B cell (primary cell): ENCODE measurements at regions not wholly inside any gene's neighbourhood (a gene's known extent, or its start where the extent isn't known, plus 50 kb on each side); places are given as distances from the start of the nearest gene placed in this dataset.
"Not testable (repeated sequence)": the region's sequence is repeated elsewhere in the genome, so short reads cannot be mapped to it uniquely, and the experiment has no call there.

Source experiments
- ATAC-seq: fragments of 200-7000 bp; cut with Tn5 transposase; one replicate; pipeline ENCODE4 v1.10.0; 2021; ENCODE audit warnings: low read depth, mild to moderate bottlenecking, moderate number of reproducible peaks, moderate library complexity
- CTCF ChIA-PET: fragments of 350-600 bp; sonication (Branson Sonifier 250); formaldehyde crosslinking; loops from one replicate; lab custom pipeline; 2021; ENCODE audit warnings: antibody characterized with exemption, inconsistent platforms; lab: Charles Lee
- POLR2A ChIA-PET: fragments of 350-600 bp; sonication (Branson Sonifier 250); formaldehyde crosslinking; loops from one replicate; lab custom pipeline; 2021; ENCODE audit warnings: antibody characterized with exemption; lab: Charles Lee
- DNase-seq: peaks from one replicate; pipeline ENCODE4 v3.0.0; 2013
- H2AFZ ChIP-seq: 2 replicates; pipeline ENCODE4 v1.6.1; 2012; ENCODE audit warnings: mild to moderate bottlenecking, low read depth, low read length; ENCODE audit not compliant: insufficient read depth, poor library complexity, severe bottlenecking
- H3K27ac ChIP-seq, 2 donors: 1 replicate in 1 of 2; 2 replicates in 1 of 2; pipeline ENCODE4 v1.5.1; 2012 to 2013; ENCODE audit warnings: low read length in 2 of 2, mild to moderate bottlenecking in 2 of 2, moderate library complexity in 1 of 2
- H3K27me3 ChIP-seq, 4 experiments: fragments of 200-600 bp in 1 of 4; sonication (generic) in 1 of 4; replicated peaks in 1 of 4; 1 replicate in 2 of 4; 2 replicates in 2 of 4; pipeline versions ENCODE4 v1.6.1 to v1.7.0; 2013 to 2016; ENCODE audit warnings: low read length in 3 of 4, mild to moderate bottlenecking in 2 of 4, mixed read lengths in 1 of 4, moderate library complexity in 1 of 4; ENCODE audit not compliant: insufficient read depth in 4 of 4, control insufficient read depth in 3 of 4; ENCODE audit errors: control extremely low read depth in 1 of 4
- H3K36me3 ChIP-seq, 2 experiments: replicated peaks in 1 of 2; 1 replicate in 1 of 2; 2 replicates in 1 of 2; pipeline versions ENCODE4 v1.6.1 to v1.7.1; 2013; ENCODE audit warnings: low read length in 1 of 2; ENCODE audit not compliant: insufficient read depth in 2 of 2, control insufficient read depth in 1 of 2; ENCODE audit errors: control extremely low read depth in 1 of 2, extremely low read depth in 1 of 2
- H3K4me1 ChIP-seq, 2 donors: fragments of 200-600 bp in 1 of 2; sonication (generic) in 1 of 2; 1 replicate in 1 of 2; 2 replicates in 1 of 2; pipeline versions ENCODE4 v1.5.1 to v1.6.1; 2013 to 2017; ENCODE audit warnings: low read length in 2 of 2; ENCODE audit not compliant: control insufficient read depth in 2 of 2, insufficient read depth in 2 of 2
- H3K4me2 ChIP-seq: replicated peaks from 2 replicates; pipeline ENCODE3; 2012; ENCODE audit warnings: mild to moderate bottlenecking, low read depth, low read length; ENCODE audit not compliant: poor library complexity, severe bottlenecking
- H3K4me3 ChIP-seq, 5 experiments: fragments of 200-600 bp in 1 of 5; sonication (generic) in 1 of 5; 1 replicate in 3 of 5; 2 replicates in 2 of 5; pipeline versions ENCODE4 v1.5.1 to v1.7.0; 2011 to 2016; ENCODE audit warnings: low read length in 4 of 5, mild to moderate bottlenecking in 4 of 5, low read depth in 2 of 5, control low read depth in 1 of 5, moderate library complexity in 1 of 5; ENCODE audit not compliant: insufficient read depth in 1 of 5; ENCODE audit errors: control extremely low read depth in 1 of 5, extremely low read depth in 1 of 5
- H3K79me2 ChIP-seq: fragments of 200-600 bp; sonication (generic); one replicate; pipeline ENCODE4 v1.6.0; 2016; ENCODE audit warnings: low read length; ENCODE audit not compliant: control insufficient read depth, insufficient read depth
- H3K9ac ChIP-seq: fragments of 200-600 bp; sonication (generic); 2 replicates; pipeline ENCODE4 v1.6.1; 2017; ENCODE audit warnings: mild to moderate bottlenecking, low read length, moderate library complexity
- H3K9me3 ChIP-seq, 3 donors: one replicate each; pipeline versions ENCODE4 v1.6.1 to v1.7.1; 2013; ENCODE audit warnings: low read length in 2 of 3; ENCODE audit not compliant: control insufficient read depth in 2 of 3, insufficient read depth in 1 of 3; ENCODE audit errors: control extremely low read depth in 1 of 3
- H4K20me1 ChIP-seq: 2 replicates; pipeline ENCODE4 v1.6.0; 2012; ENCODE audit warnings: mild to moderate bottlenecking, low read length; ENCODE audit not compliant: insufficient read depth, control insufficient read depth, poor library complexity, severe bottlenecking
- H3K27ac Mint-ChIP-seq: one replicate; pipeline ENCODE4 v1.8.0; 2021; ENCODE audit warnings: mixed read lengths
- H3K27me3 Mint-ChIP-seq: one replicate; pipeline ENCODE4 v1.8.0; 2021; ENCODE audit warnings: mixed read lengths
- H3K4me1 Mint-ChIP-seq: one replicate; pipeline ENCODE4 v1.8.0; 2021; ENCODE audit warnings: mixed read lengths
- H3K4me3 Mint-ChIP-seq: one replicate; pipeline ENCODE4 v1.8.0; 2021; ENCODE audit warnings: mixed read lengths
- H3K9me3 Mint-ChIP-seq: one replicate; pipeline ENCODE4 v1.8.0; 2022; ENCODE audit warnings: mixed read lengths; ENCODE audit not compliant: insufficient read depth
- CTCF ChIP-seq: fragments of 200-600 bp; IDR thresholded peaks from one replicate; pipeline ENCODE4 v1.8.0; 2022; ENCODE audit warnings: antibody characterized with exemption, mild to moderate bottlenecking
- EZH2 ChIP-seq: IDR thresholded peaks from 2 replicates; pipeline ENCODE4 v1.6.1; 2012; ENCODE audit warnings: borderline replicate concordance, low read depth, mild to moderate bottlenecking, moderate library complexity, low read length; ENCODE audit not compliant: insufficient read depth, poor library complexity, severe bottlenecking
- WGBS: methylation state at CpG from one replicate; pipeline ENCODE4 v1.1.5; 2013; ENCODE audit warnings: missing lambda C conversion rate; ENCODE audit not compliant: insufficient coverage; 5-methylcytosine and 5-hydroxymethylcytosine counted together
- intact Hi-C: fragments of 100-400 bp; cut with micrococcal nuclease; formaldehyde crosslinking; loops from one replicate; pipeline ENCODE4 v1.10.0; 2022

GRCh38 chr5:111926026-111926425 is 169.0 kb upstream of the NREP start:
- Mint-ChIP-seq H3K27me3 (no peaks in the 10 kb centered on the region), H3K27ac (no peak overlapping the region), H3K9me3 (no peaks in the 10 kb centered on the region), H3K4me1 (no peaks in the 10 kb centered on the region), H3K4me3 (no peak overlapping the region)
- no peaks in the 10 kb centered on the region for H3K4me1 ChIP-seq
- H3K9ac ChIP-seq, result no peak overlapping the region
- TF ChIP-seq CTCF (no peak), EZH2 (no peak)
- intact Hi-C loops, result no loop called here
- H3K79me2 ChIP-seq, result no peaks in the 10 kb centered on the region
- ChIA-PET POLR2A (no interaction called here), CTCF (no interaction called here)
- H2AFZ ChIP-seq, result no peak overlapping the region
- H3K9me3 ChIP-seq, result no peaks in the 10 kb centered on the region
- no peak overlapping the region for H3K4me2 ChIP-seq
- H3K36me3 ChIP-seq, result no peaks in the 10 kb centered on the region
- H4K20me1 ChIP-seq, result no peaks in the 10 kb centered on the region
- DNase-seq (no peak), ATAC-seq (no peak)
- WGBS, result no CpG with 5 or more reads among the region's 3 CpGs
- no peak overlapping the region for H3K27ac ChIP-seq
- no peaks in the 10 kb centered on the region for H3K27me3 ChIP-seq
- H3K4me3 ChIP-seq, result no peak overlapping the region

DNA sequence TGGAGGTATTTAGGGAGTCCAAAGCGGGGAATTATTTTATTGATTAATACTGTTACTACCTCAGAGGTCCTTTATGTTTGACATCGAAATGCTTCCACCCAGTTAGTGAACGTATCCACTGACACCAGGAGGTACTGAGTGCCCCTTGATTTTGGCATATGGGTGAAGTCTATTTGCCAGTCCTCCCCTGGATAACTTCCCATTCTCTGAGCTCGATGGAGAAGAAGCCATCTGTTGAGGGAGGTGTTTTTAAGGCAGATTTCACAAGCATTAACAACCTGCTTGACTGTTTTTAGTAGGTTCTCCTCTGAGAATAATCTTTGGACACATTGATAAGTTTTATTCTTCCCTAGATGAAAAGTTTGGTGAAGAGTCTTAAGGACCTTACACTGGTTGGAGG is 165.3 kb upstream of the NREP start:
- POLR2A ChIA-PET, result no interaction called here
- Histone ChIP-seq H2AFZ (no peak overlapping the region), H3K4me2 (no peak overlapping the region), H3K79me2 (no peaks in the 10 kb centered on the region), H3K27me3 (no peaks in the 10 kb centered on the region), H3K9me3 (no peaks in the 10 kb centered on the region), H4K20me1 (no peaks in the 10 kb centered on the region), H3K4me1 (no peaks in the 10 kb centered on the region), H3K27ac (no peak overlapping the region), H3K36me3 (no peaks in the 10 kb centered on the region), H3K4me3 (no peak overlapping the region), H3K9ac (no peak overlapping the region)
- intact Hi-C loops, result no loop called here
- H3K4me1 Mint-ChIP-seq, result no peaks in the 10 kb centered on the region
- TF ChIP-seq CTCF (no peak), EZH2 (no peak)
- H3K27me3 Mint-ChIP-seq, result no peaks in the 10 kb centered on the region
- ATAC-seq (no peak), DNase-seq (no peak)
- WGBS, result no CpG with 5 or more reads among the region's 4 CpGs
- CTCF ChIA-PET, result no interaction called here
- H3K27ac Mint-ChIP-seq, result no peak overlapping the region
- peaks cover 2% of the 10 kb centered on the region for H3K9me3 Mint-ChIP-seq
- H3K4me3 Mint-ChIP-seq, result no peak overlapping the region

DNA sequence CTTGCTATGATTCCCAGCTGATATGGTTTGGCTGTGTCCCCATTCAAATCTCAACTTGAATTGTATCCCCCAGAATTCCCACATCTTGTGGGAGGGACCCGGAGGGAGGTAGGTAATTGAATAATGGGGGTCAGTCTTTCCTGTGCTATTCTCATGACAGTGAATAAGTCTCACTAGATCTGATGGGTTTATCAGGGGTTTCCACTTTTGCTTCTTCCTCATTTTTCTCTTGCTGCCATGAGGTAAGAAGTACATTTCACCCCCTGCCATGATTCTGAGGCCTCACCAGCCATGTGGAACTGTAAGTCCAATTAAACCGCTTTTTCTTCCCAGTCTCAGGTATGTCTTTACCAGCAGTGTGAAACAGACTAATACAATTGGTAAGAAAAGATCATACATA is 164.7 kb upstream of the NREP start:
- H4K20me1 ChIP-seq, H2AFZ ChIP-seq, POLR2A ChIA-PET, H3K9ac ChIP-seq, intact Hi-C loops, H3K27me3 ChIP-seq, H3K4me1 ChIP-seq, H3K4me3 Mint-ChIP-seq, H3K27ac Mint-ChIP-seq, H3K27me3 Mint-ChIP-seq, H3K4me2 ChIP-seq, CTCF ChIA-PET, DNase-seq, H3K9me3 Mint-ChIP-seq, H3K4me1 Mint-ChIP-seq, H3K9me3 ChIP-seq, H3K27ac ChIP-seq, ATAC-seq, H3K36me3 ChIP-seq, H3K4me3 ChIP-seq, H3K79me2 ChIP-seq: not testable (repeated sequence)
- no CpG with 5 or more reads among the region's 2 CpGs for WGBS
